ENCODE measurements at regions not wholly inside any gene's neighbourhood (a gene's known extent, or its start where the extent isn't known, plus 50 kb on each side); places are given as distances from the start of the nearest gene placed in this dataset.

- peak; percentile 92 for DNase-seq (ENCODE audit: low read depth)
- H3K4me3 ChIP-seq (ENCODE audit: low read depth, low read length), result no peak overlapping the region
- no peak for TF ChIP-seq CTCF (conservative IDR thresholded peaks at IDR 0.05; ENCODE audit: low read depth, low read length)
These were observed 139.3 kb downstream of the IRS2 start for GRCh38 chr13:109647053-109647452.

DNA sequence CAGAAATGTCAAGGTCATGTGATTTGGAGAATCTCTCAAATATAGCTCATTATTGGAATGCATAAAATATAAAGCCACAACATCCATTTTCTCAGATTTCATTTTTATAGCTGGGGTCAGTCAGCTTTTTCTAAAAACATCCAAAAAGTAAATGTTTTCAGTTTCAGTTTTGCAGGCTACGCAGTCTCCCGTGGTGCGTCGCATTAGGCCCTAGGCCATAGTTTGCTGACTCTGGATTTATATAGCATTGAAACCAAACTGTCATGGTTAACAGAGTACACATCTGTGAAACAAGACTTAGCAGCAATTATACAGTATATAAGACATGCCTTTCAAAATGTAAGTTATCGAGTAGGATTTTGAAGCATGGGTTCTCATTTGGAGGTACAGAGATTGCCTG lies 140.0 kb downstream of the IRS2 start:
- no peak overlapping the region for H3K4me3 ChIP-seq (ENCODE audit: low read depth, low read length)
- TF ChIP-seq CTCF (conservative IDR thresholded peaks at IDR 0.05; ENCODE audit: low read depth, low read length), result no peak
- no peak for DNase-seq (ENCODE audit: low read depth)

DNA sequence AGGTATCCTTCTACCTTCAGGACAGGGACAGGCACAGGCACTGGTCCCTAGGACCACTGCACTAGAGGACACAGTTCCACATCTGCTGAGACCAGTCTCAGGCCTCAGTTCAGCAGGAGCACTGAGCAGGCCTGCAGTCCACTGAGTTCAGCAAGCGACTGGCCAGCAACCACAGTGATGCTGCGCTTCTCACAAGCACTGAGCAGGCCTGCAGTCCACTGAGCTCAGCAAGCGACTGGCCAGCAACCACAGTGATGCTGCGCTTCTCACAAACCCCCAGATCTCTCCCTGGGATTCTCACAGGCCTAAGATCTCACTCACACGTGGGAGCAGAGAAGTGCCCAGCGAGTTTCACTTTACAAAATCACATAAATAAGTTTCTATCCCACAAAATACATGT lies 140.6 kb downstream of the IRS2 start:
- DNase-seq (ENCODE audit: low read depth), result peak; percentile 24
- H3K4me3 ChIP-seq (ENCODE audit: low read depth, low read length), result no peak overlapping the region
- TF ChIP-seq CTCF (conservative IDR thresholded peaks at IDR 0.05; ENCODE audit: low read depth, low read length), result no peak

DNA sequence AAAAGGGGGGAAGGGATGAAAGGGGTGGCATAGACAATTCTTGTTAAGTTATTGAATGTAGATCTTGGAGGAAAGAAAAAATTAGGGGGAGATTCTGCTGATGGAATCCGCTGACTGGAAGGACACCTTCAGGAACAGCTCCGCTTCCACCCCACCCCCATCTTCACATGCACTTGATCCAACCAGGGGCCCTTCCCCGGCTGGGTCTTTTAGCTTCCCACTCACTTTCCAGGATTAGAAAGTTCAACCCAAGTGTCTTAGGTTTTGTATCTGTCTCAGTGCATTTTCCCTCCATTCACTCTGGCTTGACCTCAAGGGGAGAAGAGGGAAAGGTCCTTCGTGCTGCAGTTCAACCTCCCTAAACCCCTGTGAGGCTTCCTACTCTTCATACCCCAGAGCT lies 141.4 kb downstream of the IRS2 start:
- no peak for DNase-seq (ENCODE audit: low read depth)
- TF ChIP-seq CTCF (conservative IDR thresholded peaks at IDR 0.05; ENCODE audit: low read depth, low read length), result no peak
- no peak overlapping the region for H3K4me3 ChIP-seq (ENCODE audit: low read depth, low read length)

DNA sequence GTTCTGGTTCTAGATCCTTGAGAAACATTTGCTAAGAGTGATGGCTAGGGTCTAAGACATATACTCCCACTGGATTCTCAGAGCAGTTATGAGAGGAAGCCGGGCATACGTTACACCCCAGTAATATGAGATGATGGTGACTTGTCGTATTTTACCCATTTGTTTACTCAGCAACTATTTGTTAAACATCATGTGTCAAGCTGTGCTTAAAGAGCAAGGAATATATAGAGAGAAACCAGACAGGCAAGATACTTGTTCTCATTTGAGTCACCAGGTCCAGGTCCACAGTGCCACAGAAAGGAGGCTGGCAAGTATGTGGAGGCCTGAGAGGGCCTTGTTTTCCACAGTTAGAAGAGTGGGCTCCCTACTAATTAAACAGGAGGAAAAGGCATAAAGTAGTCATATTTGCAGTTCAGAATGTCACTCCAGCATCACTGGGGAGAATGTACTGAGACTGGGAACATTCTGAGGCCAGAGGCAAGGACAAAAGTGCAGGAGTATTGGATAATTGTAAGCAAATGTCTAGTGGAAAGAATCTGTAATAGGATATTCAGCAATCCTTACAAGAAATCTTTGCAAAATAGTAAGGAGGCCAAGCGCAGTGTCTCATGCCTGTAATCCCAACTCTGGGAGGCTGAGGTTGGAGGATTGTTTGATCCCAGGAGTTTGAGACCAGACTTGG lies 142.2 kb downstream of the IRS2 start:
- no peak overlapping the region for H3K4me3 ChIP-seq (ENCODE audit: low read depth, low read length)
- no peak for DNase-seq (ENCODE audit: low read depth)
- TF ChIP-seq CTCF (conservative IDR thresholded peaks at IDR 0.05; ENCODE audit: low read depth, low read length), result no peak

DNA sequence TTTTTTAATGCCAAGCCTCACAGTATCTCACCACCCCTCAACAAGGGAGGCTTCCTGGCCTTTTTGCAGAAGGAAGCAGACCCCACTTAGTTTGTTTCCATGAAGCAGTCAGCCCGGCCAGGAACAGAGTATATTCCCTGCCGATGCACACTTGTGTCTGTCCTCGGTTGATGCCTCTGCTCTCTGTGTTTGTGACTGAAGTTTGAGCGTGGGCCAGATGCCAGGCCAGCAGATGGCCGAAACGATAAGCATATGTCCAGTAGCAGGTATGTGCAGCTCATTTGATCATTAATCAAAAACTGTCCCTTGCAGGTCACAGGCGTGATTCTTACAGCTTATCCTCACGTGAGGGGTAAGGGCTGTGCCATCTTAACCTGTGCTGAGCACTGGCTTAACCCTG lies 144.0 kb downstream of the IRS2 start:
- no peak for DNase-seq (ENCODE audit: low read depth)
- H3K4me3 ChIP-seq (ENCODE audit: low read depth, low read length), result no peak overlapping the region
- no peak for TF ChIP-seq CTCF (conservative IDR thresholded peaks at IDR 0.05; ENCODE audit: low read depth, low read length)

DNA sequence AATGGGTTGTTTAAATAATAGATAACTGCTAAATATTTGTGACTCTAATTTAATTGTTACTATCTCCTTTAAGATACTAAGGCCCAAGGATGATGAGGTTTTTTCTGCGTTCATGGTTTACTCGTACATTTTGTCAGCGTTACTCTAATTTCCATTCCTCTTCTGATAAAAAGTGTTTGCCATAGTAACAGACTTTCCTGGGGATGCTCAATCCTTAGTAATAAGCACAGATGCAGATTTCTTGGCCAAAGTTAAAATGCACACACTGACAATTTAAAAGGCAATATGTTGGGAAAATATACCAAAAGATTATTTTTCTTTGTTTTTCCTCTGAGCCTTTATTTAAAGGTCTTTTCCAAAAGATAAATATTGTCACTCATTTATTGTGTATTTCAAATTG lies 149.6 kb downstream of the IRS2 start:
- no peak for DNase-seq (ENCODE audit: low read depth)
- H3K4me3 ChIP-seq (ENCODE audit: low read depth, low read length), result no peak overlapping the region
- no peak for TF ChIP-seq CTCF (conservative IDR thresholded peaks at IDR 0.05; ENCODE audit: low read depth, low read length)

Data from choroid plexus epithelial cell (primary cell).